ENCODE measurements at regions not wholly inside any gene's neighbourhood (a gene's known extent, or its start where the extent isn't known, plus 50 kb on each side); places are given as distances from the start of the nearest gene placed in this dataset.
"Not testable (repeated sequence)": the region's sequence is repeated elsewhere in the genome, so short reads cannot be mapped to it uniquely, and the experiment has no call there.

- ATAC-seq (no peak), DNase-seq (ENCODE audit: low spot score) (no peak)
These were observed 379.0 kb upstream of the GRAMD2B start for GRCh38 chr5:126044111-126044668.

DNA sequence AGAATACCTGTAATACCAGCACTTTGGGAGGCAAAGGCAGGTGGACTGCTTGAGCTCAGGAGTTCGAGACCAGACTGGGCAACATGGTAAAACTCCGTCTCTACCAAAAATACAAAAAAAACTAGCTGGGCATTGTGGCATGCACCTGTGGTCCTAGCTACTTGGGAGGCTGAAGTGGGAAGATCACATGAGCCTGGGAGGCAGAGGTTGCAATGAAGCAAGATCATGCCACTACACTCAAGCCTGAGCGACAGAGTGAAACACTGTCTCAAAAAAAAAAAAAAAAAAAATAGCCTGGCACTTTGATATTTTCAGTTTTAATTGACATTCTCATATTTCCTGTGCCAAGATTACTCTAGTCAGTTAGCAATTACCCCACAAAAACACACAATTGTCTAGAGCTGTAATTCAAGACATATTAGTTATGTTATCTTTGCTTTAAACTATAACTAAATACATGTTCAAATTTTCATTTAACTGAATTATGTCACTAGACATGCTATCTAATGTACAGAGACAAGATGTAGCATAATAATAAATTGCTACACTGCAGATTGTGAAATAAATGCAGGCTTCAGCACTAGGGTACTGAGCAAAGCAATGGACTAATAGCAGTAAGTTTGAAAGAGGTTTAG is 378.2 kb upstream of the GRAMD2B start:
- ATAC-seq, result no peak
- DNase-seq (ENCODE audit: low spot score), result no peak

- no peak for ATAC-seq
These were observed 376.9 kb upstream of the GRAMD2B start for GRCh38 chr5:126046318-126046717.

GRCh38 chr5:126046846-126047571 is 376.2 kb upstream of the GRAMD2B start:
- DNase-seq (ENCODE audit: low spot score) (no peak), ATAC-seq (no peak)

More at GRCh38 chr5:126046318-126046717, 376.9 kb upstream of the GRAMD2B start:
- DNase-seq (ENCODE audit: low spot score), result no peak

- ATAC-seq, result no peak
These were observed 371.1 kb upstream of the GRAMD2B start for GRCh38 chr5:126052120-126052519.

GRCh38 chr5:126052791-126053190 is 370.4 kb upstream of the GRAMD2B start:
- DNase-seq (ENCODE audit: low spot score) (no peak), ATAC-seq (no peak)

More at GRCh38 chr5:126052120-126052519, 371.1 kb upstream of the GRAMD2B start:
- DNase-seq (ENCODE audit: low spot score), result no peak

DNA sequence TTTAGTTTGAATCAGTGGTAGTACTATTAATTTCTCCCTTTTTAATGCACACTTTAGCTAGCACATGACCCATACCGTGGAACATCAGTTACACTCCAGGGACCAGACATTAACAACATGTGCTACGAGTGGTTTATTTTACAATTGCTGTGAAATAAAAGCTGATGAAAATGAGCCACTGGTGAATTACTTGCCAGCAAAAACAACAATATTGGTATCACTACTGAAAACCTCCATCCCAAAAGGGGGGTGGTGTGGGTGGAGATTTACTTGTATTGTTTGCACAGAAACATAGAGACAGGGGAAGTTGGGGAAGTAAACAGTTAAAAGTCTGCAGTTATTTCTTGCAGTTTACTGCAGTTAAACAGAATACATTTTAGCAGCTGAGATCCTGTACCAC is 369.6 kb upstream of the GRAMD2B start:
- DNase-seq (ENCODE audit: low spot score), result no peak
- no peak for ATAC-seq

GRCh38 chr5:126054577-126055347 is 368.4 kb upstream of the GRAMD2B start:
- DNase-seq (ENCODE audit: low spot score) (no peak), ATAC-seq (no peak)

DNA sequence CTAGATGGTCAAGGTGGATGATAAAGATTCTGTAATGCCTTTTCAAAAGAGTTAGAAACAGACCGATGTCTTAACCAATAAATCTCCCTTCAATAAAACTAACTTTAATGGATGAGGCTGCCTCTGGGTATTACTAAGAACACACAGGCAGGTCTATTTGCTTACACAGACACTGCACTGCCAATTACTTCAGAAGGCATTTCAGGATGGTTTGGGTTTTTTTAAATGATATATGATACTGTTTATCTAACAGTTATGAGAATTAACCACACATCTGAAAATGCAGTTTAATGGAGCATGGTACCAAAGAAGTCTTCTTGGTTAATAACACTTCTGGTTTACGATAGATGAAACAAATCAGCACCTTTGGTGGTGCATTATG is 367.9 kb upstream of the GRAMD2B start:
- DNase-seq (ENCODE audit: low spot score) (no peak), ATAC-seq (no peak)

- DNase-seq (ENCODE audit: low spot score) (no peak), ATAC-seq (no peak)
These were observed 366.9 kb upstream of the GRAMD2B start for GRCh38 chr5:126056352-126056751.

- no peak for ATAC-seq
- DNase-seq (ENCODE audit: low spot score), result no peak
These were observed 366.2 kb upstream of the GRAMD2B start for GRCh38 chr5:126056851-126057622.

- ATAC-seq; DNase-seq (ENCODE audit: low spot score): not testable (repeated sequence)
These were observed 364.8 kb upstream of the GRAMD2B start for GRCh38 chr5:126058392-126058791.

DNA sequence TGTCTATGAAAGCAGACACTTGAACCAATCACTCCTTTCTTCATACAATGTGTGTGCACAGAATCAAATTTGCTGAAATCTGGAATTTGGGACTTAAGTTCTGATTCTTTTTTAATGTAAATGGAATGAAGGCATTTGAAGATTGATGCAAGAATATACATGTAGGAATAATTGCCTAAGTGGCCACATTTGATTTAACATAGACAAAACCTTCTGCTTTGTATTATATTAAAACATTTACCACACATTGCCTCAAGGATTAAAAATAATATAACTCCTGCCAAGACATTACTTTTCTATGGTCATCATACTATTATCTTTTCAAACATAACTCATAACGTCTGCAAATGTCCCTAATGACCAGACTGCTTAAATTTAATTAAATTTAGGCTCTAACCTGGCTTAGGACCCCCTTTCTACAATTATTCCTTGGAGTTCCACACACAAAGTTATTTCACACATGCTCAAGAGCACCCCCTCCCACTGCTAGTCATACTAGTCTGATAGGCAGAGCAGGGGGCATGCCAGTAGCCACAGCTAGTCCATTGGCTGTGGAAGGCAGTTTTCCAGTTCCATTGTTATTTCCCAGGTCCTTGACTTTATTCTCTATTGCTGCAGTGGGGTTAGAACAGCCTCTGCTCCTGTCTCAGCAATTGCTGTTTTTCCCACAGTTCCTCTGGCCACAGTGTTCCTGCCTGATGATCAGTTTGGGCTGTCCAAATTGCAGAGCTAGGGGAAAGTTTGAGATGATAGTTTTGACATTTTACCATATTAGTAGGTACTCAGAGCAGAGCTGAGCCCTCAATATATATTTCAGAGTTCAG is 360.6 kb upstream of the GRAMD2B start:
- no peak for DNase-seq (ENCODE audit: low spot score)
- ATAC-seq, result no peak

GRCh38 chr5:126065061-126065460 is 358.1 kb upstream of the GRAMD2B start:
- DNase-seq (ENCODE audit: low spot score), result no peak
- no peak for ATAC-seq

GRCh38 chr5:126066836-126067235 is 356.4 kb upstream of the GRAMD2B start:
- ATAC-seq (no peak), DNase-seq (ENCODE audit: low spot score) (no peak)

DNA sequence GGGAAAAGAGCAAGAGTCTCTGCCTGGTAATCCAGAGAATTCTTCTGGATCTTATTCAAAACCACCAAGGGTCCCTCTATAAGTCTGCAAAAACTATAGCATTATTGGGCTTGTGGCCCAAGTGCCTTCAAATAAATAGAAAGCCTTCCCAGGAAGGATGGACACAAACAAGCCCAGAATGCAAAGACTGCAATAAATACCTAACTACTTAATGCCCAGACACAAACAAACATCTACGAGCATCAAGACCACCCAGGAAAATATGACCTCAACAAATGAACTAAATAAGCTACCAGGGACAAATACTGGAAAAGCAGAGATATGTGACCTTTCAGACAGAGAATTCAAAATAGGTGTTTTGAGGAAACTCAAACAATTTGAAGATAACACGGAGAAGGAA is 355.8 kb upstream of the GRAMD2B start:
- no peak for DNase-seq (ENCODE audit: low spot score)
- ATAC-seq, result no peak

DNA sequence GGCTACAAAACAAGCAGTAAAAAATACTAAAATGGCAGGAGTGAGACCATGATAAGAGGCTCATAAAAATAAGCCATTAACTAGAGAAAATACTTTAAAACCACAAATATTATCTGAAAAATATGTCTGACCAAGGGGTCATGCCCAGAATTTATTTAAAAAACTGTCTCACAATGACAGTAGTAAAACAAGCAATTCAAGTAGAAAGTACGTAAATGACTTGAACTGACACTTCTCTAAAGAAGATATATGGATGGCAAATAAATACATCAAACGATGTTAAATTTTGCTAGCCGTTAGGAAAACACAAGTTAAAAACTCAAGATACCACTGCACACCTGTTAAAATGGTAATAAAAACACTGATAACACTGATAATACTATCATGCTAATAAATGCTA is 353.9 kb upstream of the GRAMD2B start:
- DNase-seq (ENCODE audit: low spot score) (no peak), ATAC-seq (no peak)

DNA sequence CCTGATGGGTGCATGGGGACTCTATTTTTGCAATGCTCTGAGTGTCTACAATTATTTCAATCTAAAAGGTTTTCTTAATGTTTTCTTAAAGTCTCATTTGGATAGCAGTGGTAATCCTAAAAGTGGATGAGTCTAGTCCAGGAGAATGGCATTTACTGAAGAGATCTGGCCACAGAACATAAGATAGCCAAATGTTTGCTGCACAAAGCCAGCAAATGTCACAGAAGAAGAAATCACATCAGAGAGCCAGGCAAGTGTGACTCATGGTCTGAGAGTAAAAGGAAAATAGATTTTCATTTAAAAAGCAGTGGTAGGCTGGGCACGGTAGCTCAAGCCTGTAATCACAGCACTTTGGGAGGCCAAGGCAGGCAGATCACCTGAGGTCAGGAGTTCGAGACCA is 352.7 kb upstream of the GRAMD2B start:
- DNase-seq (ENCODE audit: low spot score) (no peak), ATAC-seq (no peak)

GRCh38 chr5:126074538-126074937 is 348.7 kb upstream of the GRAMD2B start:
- DNase-seq (ENCODE audit: low spot score) (no peak), ATAC-seq (no peak)

DNA sequence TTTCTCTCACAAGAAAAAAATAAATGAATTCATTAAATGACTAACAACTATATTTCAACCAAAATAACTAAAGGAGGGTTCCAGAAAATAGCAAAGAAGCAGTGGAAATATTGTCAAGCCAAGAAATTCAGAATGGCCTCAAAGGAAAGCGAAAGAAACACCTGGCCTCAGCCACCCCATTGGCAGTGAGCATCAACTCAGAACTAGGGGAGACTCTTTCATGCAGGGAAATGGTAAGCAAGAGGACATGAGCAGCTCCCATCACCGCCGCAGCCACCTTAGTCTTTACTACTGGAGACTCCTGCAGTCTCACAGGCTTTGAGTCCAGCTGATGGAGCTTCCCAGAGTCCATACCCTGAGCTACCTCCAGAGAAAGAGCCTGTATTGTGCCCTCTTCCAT is 343.9 kb upstream of the GRAMD2B start:
- no peak for ATAC-seq
- no peak for DNase-seq (ENCODE audit: low spot score)

All from left lobe of liver (tissue), 2 donors.